Activated CD4-positive, alpha-beta T cell treated with anti-CD3 and anti-CD28 coated beads for 36 hours (primary cell): ENCODE measurements at regions not wholly inside any gene's neighbourhood (a gene's known extent, or its start where the extent isn't known, plus 50 kb on each side); places are given as distances from the start of the nearest gene placed in this dataset.

ENCODE experiments used
- ATAC-seq: fragments of 200-7000 bp; cut with Tn5 transposase; one replicate; pipeline ENCODE4 v1.10.0; 2021; ENCODE audit warnings: mild to moderate bottlenecking, moderate library complexity
- CTCF ChIA-PET: fragments of 350-600 bp; sonication (Branson Sonifier 250); formaldehyde crosslinking; loops from one replicate; lab custom pipeline; 2021; ENCODE audit warnings: antibody characterized with exemption; lab: Charles Lee
- POLR2A ChIA-PET: fragments of 350-600 bp; sonication (Branson Sonifier 250); formaldehyde crosslinking; loops from one replicate; lab custom pipeline; 2021; ENCODE audit warnings: antibody characterized with exemption, inconsistent platforms; lab: Charles Lee
- DNase-seq: peaks from one replicate; pipeline ENCODE4 v3.0.0-alpha.2; 2020
- H3K27ac Mint-ChIP-seq: one replicate; pipeline ENCODE4 v1.8.0; 2021; ENCODE audit warnings: mixed read lengths
- H3K27me3 Mint-ChIP-seq: one replicate; pipeline ENCODE4 v1.8.0; 2021; ENCODE audit warnings: mixed read lengths
- H3K36me3 Mint-ChIP-seq: one replicate; pipeline ENCODE4 v1.8.0; 2021; ENCODE audit warnings: low read depth, mixed read lengths
- H3K4me1 Mint-ChIP-seq: one replicate; pipeline ENCODE4 v1.8.0; 2021; ENCODE audit warnings: mixed read lengths
- H3K4me3 Mint-ChIP-seq: one replicate; pipeline ENCODE4 v1.8.0; 2021; ENCODE audit warnings: mild to moderate bottlenecking, moderate library complexity, mixed read lengths
- H3K9me3 Mint-ChIP-seq: one replicate; pipeline ENCODE4 v1.8.0; 2021; ENCODE audit warnings: low read depth, mixed read lengths
- intact Hi-C, 2 experiments: fragments of 100-400 bp; cut with DNase I in 1 of 2; cut with micrococcal nuclease in 1 of 2; formaldehyde crosslinking; loops; one replicate each; pipeline versions ENCODE4 v1.14.2 to v1.15.1; 2022 to 2024; cut with DNase I, micrococcal nuclease

DNA sequence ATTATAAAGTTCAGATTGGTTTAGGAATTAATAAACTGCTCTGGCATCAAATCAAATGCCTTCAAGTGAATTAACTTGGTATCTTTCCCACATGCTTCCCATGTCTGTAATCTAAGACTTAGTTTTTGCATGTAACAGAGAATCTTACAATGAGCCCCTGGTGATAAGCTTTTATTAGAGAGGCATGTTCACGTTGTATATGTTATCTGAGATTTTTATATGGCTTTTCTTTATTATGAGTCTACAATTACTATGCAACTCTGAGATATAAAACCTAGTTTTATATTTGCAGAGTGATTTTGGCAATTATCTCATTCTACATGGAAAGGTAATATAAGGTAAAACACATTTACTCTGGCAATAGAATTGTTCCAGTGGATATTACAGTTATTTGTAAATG, 1578.4 kb upstream of the IGFBP7 start:
- no peak overlapping the region for H3K27ac Mint-ChIP-seq
- no peaks in the 10 kb centered on the region for H3K4me1 Mint-ChIP-seq
- ATAC-seq (no peak), DNase-seq (no peak)
- H3K27me3 Mint-ChIP-seq: no peaks in the 10 kb centered on the region
- H3K9me3 Mint-ChIP-seq: peaks cover 3% of the 10 kb centered on the region
- CTCF ChIA-PET: no interaction called here
- intact Hi-C loops: no loop called here
- no peaks in the 10 kb centered on the region for H3K36me3 Mint-ChIP-seq
- POLR2A ChIA-PET: no interaction called here
- H3K4me3 Mint-ChIP-seq: no peak overlapping the region

DNA sequence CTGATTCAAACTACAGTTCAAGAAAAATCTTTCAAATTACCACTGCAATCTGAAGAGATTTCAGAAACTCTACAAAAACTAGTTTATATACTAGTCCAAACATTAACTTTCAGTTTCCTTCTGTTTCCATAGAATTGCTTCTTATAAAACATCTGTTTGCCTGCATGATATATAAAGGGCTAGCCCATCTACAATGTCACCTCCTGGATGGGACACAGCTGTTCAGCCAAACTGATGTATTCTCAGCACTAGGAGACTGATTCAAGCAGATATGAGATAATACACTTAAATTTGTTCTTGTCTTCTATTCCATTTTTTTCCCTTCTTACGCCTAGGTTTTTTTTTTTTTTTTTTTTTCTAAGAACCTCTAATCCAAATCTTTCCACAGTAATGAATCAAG, 1569.7 kb upstream of the IGFBP7 start:
- no peak for DNase-seq
- H3K27ac Mint-ChIP-seq: no peak overlapping the region
- H3K4me3 Mint-ChIP-seq: no peak overlapping the region
- H3K4me1 Mint-ChIP-seq: no peaks in the 10 kb centered on the region
- no peak for ATAC-seq
- intact Hi-C loops: no loop called here
- no peaks in the 10 kb centered on the region for H3K36me3 Mint-ChIP-seq
- peaks cover 6% of the 10 kb centered on the region for H3K9me3 Mint-ChIP-seq
- H3K27me3 Mint-ChIP-seq: no peaks in the 10 kb centered on the region
- ChIA-PET CTCF (no interaction called here), POLR2A (no interaction called here)

DNA sequence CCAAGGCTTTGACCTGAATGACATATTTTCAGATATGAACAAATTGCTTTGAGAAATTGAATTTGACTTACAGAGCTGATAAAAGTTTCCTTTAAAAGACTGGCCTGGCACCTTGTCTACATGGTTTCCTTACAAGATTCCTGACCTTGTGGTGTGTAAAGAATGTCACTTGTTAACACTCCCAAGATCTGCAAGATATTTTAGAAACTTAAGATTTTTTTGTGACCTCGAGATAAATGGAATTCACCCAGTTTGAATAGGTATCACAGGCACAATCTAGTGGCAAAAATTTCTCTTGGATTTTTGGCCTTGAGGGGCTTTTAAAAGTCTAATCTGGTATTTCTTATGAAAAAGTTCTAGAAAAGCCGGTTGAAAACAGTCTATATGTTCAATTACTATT, 1568.9 kb upstream of the IGFBP7 start:
- H3K9me3 Mint-ChIP-seq: peaks cover 6% of the 10 kb centered on the region
- POLR2A ChIA-PET: no interaction called here
- ATAC-seq (no peak), DNase-seq (no peak)
- CTCF ChIA-PET: interaction anchor here (0.9 kb wide), 1 partner anchor 1514 kb away, joined by 3 read pairs; no protein-coding TSS in a partner anchor
- no peaks in the 10 kb centered on the region for H3K27me3 Mint-ChIP-seq
- no peak overlapping the region for H3K4me3 Mint-ChIP-seq
- H3K27ac Mint-ChIP-seq: no peak overlapping the region
- intact Hi-C loops: no loop called here
- H3K4me1 Mint-ChIP-seq: no peaks in the 10 kb centered on the region
- no peaks in the 10 kb centered on the region for H3K36me3 Mint-ChIP-seq

DNA sequence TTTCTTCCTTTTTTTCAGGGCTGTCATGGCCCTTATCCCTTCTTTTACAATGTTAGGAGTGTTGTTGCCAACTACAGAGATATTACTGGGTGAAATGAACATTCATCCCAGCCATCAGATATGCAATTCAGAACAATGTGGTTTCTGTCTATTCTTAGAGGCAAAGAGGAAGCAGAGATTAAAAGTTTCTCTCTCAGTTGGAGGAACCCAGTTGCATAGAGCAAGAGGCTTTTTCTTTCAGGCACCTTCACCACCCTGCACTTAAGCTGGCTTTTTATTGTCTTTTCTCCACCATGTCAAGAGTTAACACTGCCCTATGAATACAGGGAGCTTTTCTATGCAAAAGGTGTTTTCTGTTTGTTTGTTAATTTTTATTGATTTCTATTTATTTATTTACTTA, 1559.6 kb upstream of the IGFBP7 start:
- CTCF ChIA-PET: no interaction called here
- Mint-ChIP-seq H3K27me3 (no peaks in the 10 kb centered on the region), H3K36me3 (no peaks in the 10 kb centered on the region), H3K27ac (no peak overlapping the region), H3K4me1 (no peaks in the 10 kb centered on the region), H3K4me3 (no peak overlapping the region), H3K9me3 (peaks cover 16% of the 10 kb centered on the region)
- intact Hi-C loops: no loop called here
- POLR2A ChIA-PET: no interaction called here
- ATAC-seq: no peak
- no peak for DNase-seq

DNA sequence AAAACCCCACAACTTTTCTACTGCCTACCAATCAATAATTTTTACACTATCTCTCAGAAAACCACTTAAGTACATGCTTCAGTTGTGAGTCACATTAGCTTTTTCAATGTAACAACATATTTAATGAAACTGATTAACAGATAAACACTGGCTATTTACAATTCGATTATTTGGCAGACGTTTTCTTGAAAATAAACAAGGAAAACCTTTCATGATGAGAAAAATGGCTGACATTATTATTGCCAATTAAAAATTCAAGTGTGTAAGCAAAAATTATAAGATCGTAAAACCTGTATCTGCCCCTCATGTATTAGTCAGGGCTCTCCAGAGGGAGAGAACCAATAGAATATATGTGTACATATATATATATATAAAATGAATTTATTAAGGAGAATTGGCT, 1555.5 kb upstream of the IGFBP7 start:
- intact Hi-C loops: no loop called here
- peaks cover 15% of the 10 kb centered on the region for H3K9me3 Mint-ChIP-seq
- no peaks in the 10 kb centered on the region for H3K4me1 Mint-ChIP-seq
- H3K27ac Mint-ChIP-seq: no peak overlapping the region
- no peaks in the 10 kb centered on the region for H3K36me3 Mint-ChIP-seq
- no peak for DNase-seq
- POLR2A ChIA-PET: no interaction called here
- H3K4me3 Mint-ChIP-seq: no peak overlapping the region
- H3K27me3 Mint-ChIP-seq: no peaks in the 10 kb centered on the region
- no peak for ATAC-seq
- CTCF ChIA-PET: no interaction called here

DNA sequence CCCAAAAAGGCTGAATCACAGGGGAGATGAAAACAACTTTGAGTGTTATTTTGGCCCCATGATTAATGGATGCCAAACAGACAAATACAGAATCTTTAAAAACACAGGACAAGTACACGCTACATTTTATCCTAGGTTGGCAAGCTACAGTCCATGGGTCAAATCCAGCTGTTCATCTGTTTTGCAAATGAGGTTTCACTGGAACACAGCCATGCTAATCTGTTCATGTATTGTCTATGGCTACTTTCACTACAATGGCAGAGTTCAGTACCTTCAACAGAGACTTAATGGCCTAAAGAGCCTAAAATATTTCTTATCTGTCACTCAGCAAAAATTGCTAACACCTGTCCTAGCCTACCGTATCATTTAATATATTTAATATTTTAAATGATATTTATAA, 1548.5 kb upstream of the IGFBP7 start:
- no peak overlapping the region for H3K27ac Mint-ChIP-seq

DNA sequence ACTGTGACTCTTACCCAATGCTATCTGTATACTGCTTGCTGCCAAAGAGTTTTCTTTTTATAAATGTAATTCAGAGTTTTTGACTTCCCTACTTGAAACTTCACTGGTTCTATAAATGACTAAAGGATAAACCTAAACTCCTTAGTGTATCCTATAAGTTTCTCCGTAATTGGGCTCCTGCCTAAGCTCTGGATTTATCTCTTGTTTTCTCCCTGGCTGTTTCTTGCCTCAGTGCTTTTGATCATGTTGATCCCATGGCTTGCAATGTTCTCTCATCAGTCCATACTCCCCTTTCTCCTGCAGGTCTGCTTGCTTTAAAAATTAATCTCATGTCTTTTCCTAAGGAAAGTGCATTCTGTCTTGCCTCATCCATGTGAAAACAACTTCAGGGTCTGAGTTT, 1543.1 kb upstream of the IGFBP7 start:
- H3K4me1 Mint-ChIP-seq: no peaks in the 10 kb centered on the region
- no peak overlapping the region for H3K27ac Mint-ChIP-seq
- H3K27me3 Mint-ChIP-seq: no peaks in the 10 kb centered on the region
- ATAC-seq: no peak
- ChIA-PET CTCF (no interaction called here), POLR2A (no interaction called here)
- no peak overlapping the region for H3K4me3 Mint-ChIP-seq
- H3K9me3 Mint-ChIP-seq: peaks cover 10% of the 10 kb centered on the region
- H3K36me3 Mint-ChIP-seq: no peaks in the 10 kb centered on the region
- intact Hi-C loops: no loop called here
- no peak for DNase-seq

More for the DNA sequence above, 1548.5 kb upstream of the IGFBP7 start:
- peaks cover 18% of the 10 kb centered on the region for H3K9me3 Mint-ChIP-seq
- H3K27me3 Mint-ChIP-seq: no peaks in the 10 kb centered on the region
- no peaks in the 10 kb centered on the region for H3K36me3 Mint-ChIP-seq
- no peak overlapping the region for H3K4me3 Mint-ChIP-seq
- DNase-seq: no peak
- intact Hi-C loops: no loop called here
- ChIA-PET CTCF (no interaction called here), POLR2A (no interaction called here)
- no peak for ATAC-seq
- no peaks in the 10 kb centered on the region for H3K4me1 Mint-ChIP-seq

DNA sequence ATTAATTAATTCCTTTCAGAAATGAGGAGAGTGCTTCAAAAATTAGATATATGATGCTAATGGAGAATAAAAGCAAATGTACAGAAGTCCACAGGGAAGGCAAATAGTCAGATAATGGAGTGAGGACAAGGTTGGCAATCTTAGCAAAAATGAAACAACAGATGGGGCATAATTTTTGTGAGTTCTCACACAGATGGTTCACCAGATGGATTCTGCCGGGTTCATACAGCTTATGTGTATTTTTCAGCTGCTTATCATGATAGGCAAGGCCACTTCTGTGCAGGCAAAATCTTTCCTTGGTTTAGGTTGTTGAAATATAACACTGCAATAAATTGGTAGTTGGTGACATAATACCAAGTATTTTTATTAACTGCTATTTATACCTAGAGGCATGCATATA, 1539.0 kb upstream of the IGFBP7 start:
- H3K4me3 Mint-ChIP-seq: no peak overlapping the region
- CTCF ChIA-PET: no interaction called here

DNA sequence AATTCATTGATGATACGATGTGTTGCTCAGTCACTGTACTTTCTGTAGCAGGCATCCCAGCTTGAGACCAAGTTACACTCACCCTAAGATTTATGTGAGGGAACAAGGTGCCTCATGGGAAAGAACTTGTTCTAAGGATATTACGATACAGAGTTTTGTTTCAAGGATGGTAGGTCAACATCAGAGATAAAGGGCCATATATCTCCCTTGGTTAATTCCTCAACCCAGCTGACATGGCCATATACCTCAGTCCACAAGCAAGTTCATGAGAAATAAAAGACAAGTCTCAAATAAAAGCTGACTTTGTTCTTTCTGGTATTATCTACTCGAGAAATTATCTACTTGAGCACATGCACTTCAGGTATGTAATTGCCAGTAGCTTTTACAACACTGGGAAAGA, 1535.9 kb upstream of the IGFBP7 start:
- H3K9me3 Mint-ChIP-seq: peaks cover 7% of the 10 kb centered on the region
- ATAC-seq (no peak), DNase-seq (no peak)
- no peaks in the 10 kb centered on the region for H3K27me3 Mint-ChIP-seq
- no peaks in the 10 kb centered on the region for H3K36me3 Mint-ChIP-seq
- intact Hi-C loops: no loop called here
- H3K4me1 Mint-ChIP-seq: no peaks in the 10 kb centered on the region
- H3K4me3 Mint-ChIP-seq: no peak overlapping the region
- H3K27ac Mint-ChIP-seq: no peak overlapping the region
- ChIA-PET CTCF (no interaction called here), POLR2A (no interaction called here)

More for the DNA sequence above, 1539.0 kb upstream of the IGFBP7 start:
- POLR2A ChIA-PET: no interaction called here
- no peak overlapping the region for H3K27ac Mint-ChIP-seq
- no peaks in the 10 kb centered on the region for H3K4me1 Mint-ChIP-seq
- ATAC-seq: no peak
- no peaks in the 10 kb centered on the region for H3K36me3 Mint-ChIP-seq
- H3K9me3 Mint-ChIP-seq: peaks cover 10% of the 10 kb centered on the region
- DNase-seq: no peak
- intact Hi-C loops: no loop called here
- H3K27me3 Mint-ChIP-seq: no peaks in the 10 kb centered on the region

DNA sequence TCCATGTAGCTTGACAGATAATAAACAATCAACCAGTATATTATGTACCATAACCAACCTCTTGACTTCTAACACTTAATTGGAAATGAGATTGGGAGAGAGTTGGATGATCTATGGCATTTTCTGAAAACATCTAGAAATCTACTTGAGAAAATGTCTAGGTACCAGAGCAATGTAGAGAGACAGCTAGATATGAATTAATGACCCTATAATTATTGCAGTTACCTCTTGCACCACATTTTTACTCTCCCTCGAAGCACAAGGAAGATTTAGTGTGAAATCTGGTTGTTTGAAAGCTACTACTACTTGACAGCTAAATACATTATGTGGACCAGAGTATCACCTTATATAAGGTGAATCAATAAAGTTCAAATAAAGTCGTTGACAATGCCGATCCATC, 1534.4 kb upstream of the IGFBP7 start:
- no peaks in the 10 kb centered on the region for H3K36me3 Mint-ChIP-seq
- DNase-seq (no peak), ATAC-seq (no peak)
- CTCF ChIA-PET: no interaction called here
- no peaks in the 10 kb centered on the region for H3K4me1 Mint-ChIP-seq
- POLR2A ChIA-PET: no interaction called here
- H3K27ac Mint-ChIP-seq: no peak overlapping the region
- no peak overlapping the region for H3K4me3 Mint-ChIP-seq
- H3K27me3 Mint-ChIP-seq: no peaks in the 10 kb centered on the region
- intact Hi-C loops: no loop called here
- peaks cover 9% of the 10 kb centered on the region for H3K9me3 Mint-ChIP-seq

DNA sequence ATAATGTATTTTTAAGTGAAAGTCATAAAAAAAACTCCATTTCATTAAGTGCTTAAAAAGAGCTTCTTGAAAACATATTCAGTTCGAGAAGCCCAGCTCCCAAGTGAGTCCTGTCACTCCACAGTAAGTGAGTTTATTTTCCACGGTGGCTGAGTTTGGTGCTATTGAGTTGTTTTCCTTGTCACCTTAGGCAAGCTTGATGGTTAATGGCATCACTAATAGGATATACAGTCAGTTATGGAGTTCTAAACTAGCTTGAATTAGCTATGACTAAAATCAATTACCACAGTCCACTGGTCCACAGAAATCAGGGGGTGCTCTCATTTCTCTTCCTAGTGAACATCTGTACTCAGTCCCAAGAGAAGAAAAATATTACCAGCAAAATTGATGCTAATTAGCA, 1526.2 kb upstream of the IGFBP7 start:
- intact Hi-C loops: no loop called here
- H3K27me3 Mint-ChIP-seq: no peaks in the 10 kb centered on the region

DNA sequence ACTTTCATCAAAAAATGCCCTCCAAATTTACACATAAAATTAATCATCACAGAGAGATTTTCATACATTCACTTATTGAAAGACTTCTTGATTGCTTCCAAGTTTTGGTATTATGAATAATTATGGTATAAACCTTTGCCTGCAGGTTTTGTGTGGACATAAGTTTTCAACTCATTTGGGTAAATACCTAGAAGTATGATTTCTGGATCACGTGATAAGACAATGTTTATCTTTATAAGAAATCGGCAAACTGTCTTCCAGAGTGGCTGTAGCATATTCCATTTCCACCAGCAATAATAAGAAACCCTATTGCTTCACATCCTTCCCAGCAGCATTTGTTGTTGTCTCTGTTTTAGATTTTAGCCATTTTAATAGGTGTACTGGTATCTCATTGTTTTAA, 1507.0 kb upstream of the IGFBP7 start:
- CTCF ChIA-PET: no interaction called here
- no peaks in the 10 kb centered on the region for H3K36me3 Mint-ChIP-seq
- no peaks in the 10 kb centered on the region for H3K27me3 Mint-ChIP-seq
- intact Hi-C loops: no loop called here
- no peaks in the 10 kb centered on the region for H3K4me1 Mint-ChIP-seq
- DNase-seq (no peak), ATAC-seq (no peak)
- H3K27ac Mint-ChIP-seq: no peak overlapping the region
- no peak overlapping the region for H3K4me3 Mint-ChIP-seq
- peaks cover 14% of the 10 kb centered on the region for H3K9me3 Mint-ChIP-seq
- POLR2A ChIA-PET: no interaction called here

More for the DNA sequence above, 1526.2 kb upstream of the IGFBP7 start:
- Mint-ChIP-seq H3K27ac (no peak overlapping the region), H3K36me3 (no peaks in the 10 kb centered on the region), H3K4me1 (no peaks in the 10 kb centered on the region), H3K9me3 (peaks cover 18% of the 10 kb centered on the region), H3K4me3 (no peak overlapping the region)
- ChIA-PET POLR2A (no interaction called here), CTCF (no interaction called here)
- DNase-seq (no peak), ATAC-seq (no peak)

DNA sequence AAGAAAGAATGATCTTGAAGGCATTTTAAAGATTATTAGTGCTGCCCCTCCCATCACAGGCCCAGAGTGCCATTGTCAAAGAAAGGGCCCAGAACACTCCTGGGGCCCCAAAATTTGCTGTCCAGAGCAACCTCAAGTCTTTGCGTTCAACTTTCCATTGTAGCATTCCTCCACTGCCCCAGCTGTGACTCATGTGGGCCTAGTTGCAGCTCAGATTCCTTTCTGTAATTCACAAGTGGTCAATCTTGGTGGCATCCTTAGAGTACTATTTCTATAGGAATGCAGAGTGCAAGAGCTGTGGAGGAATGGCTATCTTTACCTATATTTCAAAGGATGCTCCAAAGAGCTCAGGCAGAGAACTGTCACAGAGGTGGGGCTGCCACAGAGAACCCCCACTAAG, 1500.8 kb upstream of the IGFBP7 start:
- ATAC-seq: no peak
- Mint-ChIP-seq H3K4me3 (no peak overlapping the region), H3K4me1 (no peaks in the 10 kb centered on the region), H3K27ac (no peak overlapping the region), H3K27me3 (no peaks in the 10 kb centered on the region), H3K36me3 (no peaks in the 10 kb centered on the region), H3K9me3 (peaks cover 2% of the 10 kb centered on the region)
- intact Hi-C loops: no loop called here
- no peak for DNase-seq
- CTCF ChIA-PET: no interaction called here
- POLR2A ChIA-PET: no interaction called here
